PFSK-1 (cell line): ENCODE measurements at regions not wholly inside any gene's neighbourhood (a gene's known extent, or its start where the extent isn't known, plus 50 kb on each side); places are given as distances from the start of the nearest gene placed in this dataset.

ENCODE experiments used
- FOXP2 ChIP-seq: optimal IDR thresholded peaks from 2 replicates; pipeline ENCODE3; 2011; ENCODE audit warnings: borderline replicate concordance, control low read depth, inconsistent platforms; ENCODE audit not compliant: insufficient read depth; ENCODE audit errors: extremely low read length, extremely low read depth
- POLR2AphosphoS5 ChIP-seq: IDR thresholded peaks from 2 replicates; pipeline ENCODE4 v1.6.1; 2012; ENCODE audit warnings: low read depth, mild to moderate bottlenecking, control low read depth, low read length, moderate library complexity
- SIN3A ChIP-seq: IDR thresholded peaks from 2 replicates; pipeline ENCODE4 v1.6.1; 2012; ENCODE audit warnings: mild to moderate bottlenecking, low read length, moderate library complexity, borderline replicate concordance; ENCODE audit not compliant: insufficient read depth
- TAF1 ChIP-seq: IDR thresholded peaks from 2 replicates; pipeline ENCODE4 v1.6.1; 2012; ENCODE audit warnings: low read length, control low read depth, borderline replicate concordance; ENCODE audit not compliant: insufficient read depth
- TF ChIP-seq, protein P1 (sequence below), 2 experiments: IDR thresholded peaks; 2 replicates each; pipeline versions ENCODE4 v1.6.1 to v1.8.0; 2011 to 2012; ENCODE audit warnings: low read depth in 2 of 2, low read length in 2 of 2, control low read depth in 1 of 2, inconsistent platforms in 1 of 2, mild to moderate bottlenecking in 1 of 2, moderate library complexity in 1 of 2; ENCODE audit not compliant: insufficient read depth in 1 of 2

DNA sequence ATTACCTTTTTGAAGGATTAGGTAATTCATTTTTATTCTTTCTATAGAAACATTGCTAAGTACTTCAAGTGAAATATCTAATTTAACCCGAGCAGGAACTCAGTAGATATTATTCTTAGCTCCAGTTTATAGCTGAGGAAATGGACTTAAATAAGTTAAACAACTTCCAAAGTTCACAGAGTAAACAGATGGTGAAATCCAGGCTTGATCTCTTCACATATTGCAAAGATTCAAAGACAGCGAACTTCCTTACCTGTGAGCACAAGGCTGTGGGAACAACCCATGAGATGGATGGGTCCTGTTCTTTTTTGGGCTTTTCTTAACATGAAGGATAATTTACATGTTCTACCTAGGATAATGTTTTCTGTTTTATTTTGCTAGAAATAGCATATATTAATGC, 439.0 kb downstream of the IRS1 start:
- TF ChIP-seq, protein P1, sequence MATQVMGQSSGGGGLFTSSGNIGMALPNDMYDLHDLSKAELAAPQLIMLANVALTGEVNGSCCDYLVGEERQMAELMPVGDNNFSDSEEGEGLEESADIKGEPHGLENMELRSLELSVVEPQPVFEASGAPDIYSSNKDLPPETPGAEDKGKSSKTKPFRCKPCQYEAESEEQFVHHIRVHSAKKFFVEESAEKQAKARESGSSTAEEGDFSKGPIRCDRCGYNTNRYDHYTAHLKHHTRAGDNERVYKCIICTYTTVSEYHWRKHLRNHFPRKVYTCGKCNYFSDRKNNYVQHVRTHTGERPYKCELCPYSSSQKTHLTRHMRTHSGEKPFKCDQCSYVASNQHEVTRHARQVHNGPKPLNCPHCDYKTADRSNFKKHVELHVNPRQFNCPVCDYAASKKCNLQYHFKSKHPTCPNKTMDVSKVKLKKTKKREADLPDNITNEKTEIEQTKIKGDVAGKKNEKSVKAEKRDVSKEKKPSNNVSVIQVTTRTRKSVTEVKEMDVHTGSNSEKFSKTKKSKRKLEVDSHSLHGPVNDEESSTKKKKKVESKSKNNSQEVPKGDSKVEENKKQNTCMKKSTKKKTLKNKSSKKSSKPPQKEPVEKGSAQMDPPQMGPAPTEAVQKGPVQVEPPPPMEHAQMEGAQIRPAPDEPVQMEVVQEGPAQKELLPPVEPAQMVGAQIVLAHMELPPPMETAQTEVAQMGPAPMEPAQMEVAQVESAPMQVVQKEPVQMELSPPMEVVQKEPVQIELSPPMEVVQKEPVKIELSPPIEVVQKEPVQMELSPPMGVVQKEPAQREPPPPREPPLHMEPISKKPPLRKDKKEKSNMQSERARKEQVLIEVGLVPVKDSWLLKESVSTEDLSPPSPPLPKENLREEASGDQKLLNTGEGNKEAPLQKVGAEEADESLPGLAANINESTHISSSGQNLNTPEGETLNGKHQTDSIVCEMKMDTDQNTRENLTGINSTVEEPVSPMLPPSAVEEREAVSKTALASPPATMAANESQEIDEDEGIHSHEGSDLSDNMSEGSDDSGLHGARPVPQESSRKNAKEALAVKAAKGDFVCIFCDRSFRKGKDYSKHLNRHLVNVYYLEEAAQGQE (IDR thresholded peaks at IDR 0.05; ENCODE audit: insufficient read depth in 1 of 2, low read depth in 2 of 2, low read length in 2 of 2) = no peak
- no peak for TF ChIP-seq POLR2AphosphoS5
- TF ChIP-seq TAF1 = no peak
- TF ChIP-seq FOXP2 = no peak
- no peak for TF ChIP-seq SIN3A

DNA sequence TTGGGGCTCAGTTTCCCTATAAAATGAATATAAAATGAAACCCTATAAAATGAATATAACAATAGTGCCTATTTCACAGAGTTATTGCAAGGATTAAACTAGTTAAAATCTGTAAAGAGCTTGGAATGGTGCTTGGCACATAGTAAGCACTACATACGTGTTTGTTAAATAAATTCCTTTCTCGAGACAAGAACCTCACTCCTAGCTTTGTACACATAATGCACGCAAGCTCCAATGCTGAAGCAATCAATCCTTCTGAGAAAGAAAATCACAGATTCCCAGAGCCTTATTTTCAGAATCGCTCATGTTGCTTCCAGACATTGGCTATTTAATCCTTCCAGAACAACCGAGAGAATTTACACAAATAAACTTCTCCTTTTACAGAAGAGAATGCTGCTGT, 440.9 kb downstream of the IRS1 start:
- TF ChIP-seq POLR2AphosphoS5 (no peak), TAF1 (no peak), SIN3A (no peak), FOXP2 (no peak)
- TF ChIP-seq, protein P1 (IDR thresholded peaks at IDR 0.05; ENCODE audit: insufficient read depth in 1 of 2, low read depth in 2 of 2, low read length in 2 of 2) = no peak

DNA sequence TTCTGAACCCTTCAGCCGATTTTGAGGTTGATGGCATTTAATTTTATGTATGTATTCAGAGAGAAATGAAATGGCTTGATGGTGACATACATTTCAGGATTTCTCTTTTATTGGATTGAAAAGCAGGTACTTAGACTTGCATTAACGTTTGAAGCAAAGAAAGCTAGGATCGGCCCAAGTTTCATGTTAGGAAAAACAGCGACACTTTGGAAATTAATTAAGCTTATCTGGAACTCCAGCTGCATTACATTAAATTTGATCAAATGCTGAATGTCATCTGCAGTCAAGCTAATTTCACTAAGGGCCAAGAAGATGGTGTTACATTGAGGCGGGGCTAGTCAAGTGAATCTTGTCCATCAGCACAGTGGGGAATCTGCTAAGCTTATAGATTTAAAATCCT, 441.8 kb downstream of the IRS1 start:
- TF ChIP-seq, protein P1 (IDR thresholded peaks at IDR 0.05; ENCODE audit: insufficient read depth in 1 of 2, low read depth in 2 of 2, low read length in 2 of 2) = no peak
- TF ChIP-seq TAF1 (no peak), FOXP2 (no peak), POLR2AphosphoS5 (no peak), SIN3A (no peak)

DNA sequence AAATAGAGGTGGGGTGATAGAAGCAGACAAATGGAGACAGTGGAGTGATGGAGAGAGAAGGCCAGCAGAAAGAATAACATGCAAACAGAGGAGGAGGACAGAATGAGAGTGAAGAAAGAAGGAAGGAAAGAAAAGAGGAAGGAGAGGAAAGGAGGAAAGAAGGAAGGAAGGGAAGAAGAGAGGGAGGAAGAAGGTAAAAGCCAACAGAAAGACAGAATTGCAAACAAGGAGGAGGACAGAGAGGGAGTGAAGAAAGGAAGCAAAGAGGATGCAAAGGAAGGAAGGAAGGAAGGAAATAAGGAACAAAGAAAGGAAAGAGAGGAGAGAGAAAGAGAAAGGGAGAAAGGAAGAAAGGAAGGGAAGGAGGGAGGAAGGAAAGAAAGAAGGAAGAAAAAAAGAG, 444.0 kb downstream of the IRS1 start:
- TF ChIP-seq SIN3A = no peak
- TF ChIP-seq, protein P1 (IDR thresholded peaks at IDR 0.05; ENCODE audit: insufficient read depth in 1 of 2, low read depth in 2 of 2, low read length in 2 of 2) = no peak
- TF ChIP-seq POLR2AphosphoS5 = no peak
- no peak for TF ChIP-seq FOXP2

DNA sequence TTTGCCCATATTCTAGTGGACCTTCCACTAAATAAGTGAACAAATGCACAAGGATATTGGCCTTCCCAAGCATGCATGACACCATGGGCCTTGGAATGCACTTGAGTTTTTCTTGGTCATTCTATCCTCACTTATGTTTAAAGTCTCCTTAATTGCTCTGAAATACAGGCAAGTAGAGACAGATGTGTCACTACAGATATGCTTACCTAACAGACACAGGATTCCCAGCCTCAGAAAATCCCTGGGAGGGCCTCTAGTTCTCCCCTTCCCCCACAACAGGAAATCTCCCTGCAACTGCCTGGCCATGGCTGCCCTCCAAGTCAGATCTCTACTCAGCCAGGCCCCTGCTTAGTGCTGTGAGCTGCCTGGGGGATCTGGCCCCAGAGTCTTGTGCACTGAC, 445.2 kb downstream of the IRS1 start:
- TF ChIP-seq POLR2AphosphoS5 (no peak), FOXP2 (no peak), SIN3A (no peak), TAF1 (no peak)
- TF ChIP-seq, protein P1 (IDR thresholded peaks at IDR 0.05; ENCODE audit: insufficient read depth in 1 of 2, low read depth in 2 of 2, low read length in 2 of 2) = no peak
